DOHH2 (cell line): ENCODE measurements at regions not wholly inside any gene's neighbourhood (a gene's known extent, or its start where the extent isn't known, plus 50 kb on each side); places are given as distances from the start of the nearest gene placed in this dataset.

Experiments used
- CTCF ChIP-seq: fragments of 200-600 bp; sonication (generic); IDR thresholded peaks from one replicate; pipeline ENCODE4 v1.5.1; 2014; ENCODE audit warnings: antibody characterized with exemption, mild to moderate bottlenecking, low read depth, low read length; ENCODE audit not compliant: poor library complexity, severe bottlenecking
- EZH2phosphoT487 ChIP-seq: fragments of 200-600 bp; sonication (generic); IDR thresholded peaks from 2 replicates; pipeline ENCODE4 v1.6.1; 2017; ENCODE audit warnings: borderline replicate concordance, mild to moderate bottlenecking, antibody characterized with exemption, low read length, moderate library complexity, mixed read lengths

DNA sequence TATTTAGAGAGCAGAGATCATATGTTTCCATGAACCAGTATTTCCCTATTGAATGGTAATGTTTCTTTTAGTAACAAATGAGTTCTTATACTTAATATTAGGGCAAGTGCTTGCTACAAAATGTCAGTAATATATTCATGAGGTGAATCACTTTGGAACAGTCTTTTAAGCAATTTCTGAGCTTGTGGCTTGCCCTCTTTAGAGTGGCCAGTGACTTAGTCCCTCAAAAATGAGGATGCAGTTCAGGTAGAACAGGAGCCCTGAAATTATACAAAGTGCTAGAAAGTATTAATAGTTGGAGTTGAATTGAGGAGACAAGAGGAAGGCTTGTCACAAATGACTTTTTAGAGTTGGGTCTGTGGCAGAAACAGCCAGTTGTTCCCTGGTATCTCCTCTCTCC lies 53.4 kb upstream of the PITX2 start:
- TF ChIP-seq CTCF = no peak
- no peak for TF ChIP-seq EZH2phosphoT487
